Panc1 (cell line): ENCODE measurements at regions not wholly inside any gene's neighbourhood (a gene's known extent, or its start where the extent isn't known, plus 50 kb on each side); places are given as distances from the start of the nearest gene placed in this dataset.

Experiments used
- ATAC-seq: fragments of 200-7000 bp; cut with Tn5 transposase; 2 replicates; pipeline ENCODE4 v1.9.1; 2020; ENCODE audit warnings: mild to moderate bottlenecking, moderate library complexity
- BruUV-seq: library from RNA; stranded (reverse); fragments of 400-500 nt; replicated peaks from 2 replicates; lab custom pipeline; 2021; lab: Mats Ljungman, UMichigan
- CTCF ChIA-PET: fragments of 300-600 bp; sonication (Branson Sonifier 250); formaldehyde crosslinking; loops from one replicate; lab custom pipeline; 2022; ENCODE audit warnings: antibody characterized with exemption; lab: Charles Lee
- POLR2A ChIA-PET: fragments of 300-600 bp; sonication (Branson Sonifier 250); formaldehyde crosslinking; loops from one replicate; lab custom pipeline; 2022; ENCODE audit warnings: antibody characterized with exemption; lab: Charles Lee
- DNase-seq: peaks from one replicate; pipeline ENCODE4 v3.0.0-alpha.2; 2010; ENCODE audit warnings: low read depth, low spot score
- H3K27ac ChIP-seq: 2 replicates; pipeline ENCODE4 v1.5.1; 2011; ENCODE audit warnings: mild to moderate bottlenecking, low read length, inconsistent platforms
- H3K27me3 ChIP-seq: fragments of 200-500 bp; sonication (Bioruptor generic); 2 replicates; pipeline ENCODE4 v1.6.0; 2014; ENCODE audit warnings: low read length, inconsistent platforms; ENCODE audit not compliant: control insufficient read depth, insufficient read depth
- H3K36me3 ChIP-seq: fragments of 200-500 bp; sonication (Bioruptor generic); 2 replicates; pipeline ENCODE4 v1.5.1; 2014; ENCODE audit warnings: inconsistent platforms, mild to moderate bottlenecking, low read length, moderate library complexity; ENCODE audit not compliant: control insufficient read depth, insufficient read depth
- H3K4me1 ChIP-seq: 2 replicates; pipeline ENCODE4 v1.5.1; 2011; ENCODE audit warnings: inconsistent platforms, mild to moderate bottlenecking, low read length, moderate library complexity; ENCODE audit not compliant: control insufficient read depth, insufficient read depth
- H3K4me3 ChIP-seq, 2 experiments: 2 replicates each; pipeline ENCODE4 v1.5.1; 2011 to 2012; ENCODE audit warnings: low read depth in 2 of 2, low read length in 2 of 2, mild to moderate bottlenecking in 2 of 2, inconsistent platforms in 1 of 2, moderate library complexity in 1 of 2
- H3K9me3 ChIP-seq: fragments of 200-500 bp; sonication (Bioruptor generic); 2 replicates; pipeline ENCODE4 v1.5.1; 2014; ENCODE audit warnings: low read depth, mild to moderate bottlenecking, inconsistent platforms, low read length, moderate library complexity; ENCODE audit not compliant: control insufficient read depth, insufficient read depth
- CTCF ChIP-seq: fragments of 450-650 bp; IDR thresholded peaks from 2 replicates; pipeline ENCODE4 v1.5.1; 2017; ENCODE audit warnings: mild to moderate bottlenecking
- POLR2AphosphoS5 ChIP-seq: IDR thresholded peaks from 2 replicates; pipeline ENCODE4 v1.6.1; 2012; ENCODE audit warnings: mild to moderate bottlenecking, low read depth, low read length, moderate library complexity
- REST ChIP-seq, 2 experiments: IDR thresholded peaks; 2 replicates each; pipeline ENCODE4 v1.6.1; 2011 to 2012; ENCODE audit warnings: low read depth in 2 of 2, control low read depth in 1 of 2, low read length in 1 of 2, mild to moderate bottlenecking in 1 of 2, moderate library complexity in 1 of 2; ENCODE audit not compliant: insufficient read depth in 1 of 2
- SIN3A ChIP-seq: IDR thresholded peaks from 2 replicates; pipeline ENCODE4 v1.6.1; 2012; ENCODE audit warnings: low read depth, mild to moderate bottlenecking, low read length, moderate library complexity, borderline replicate concordance; ENCODE audit not compliant: insufficient read depth
- TCF7L2 ChIP-seq: IDR thresholded peaks from 2 replicates; pipeline ENCODE4 v1.6.1; 2011; ENCODE audit warnings: mild to moderate bottlenecking, low read depth, low read length, inconsistent platforms
- in situ Hi-C: cut with HindIII; loops from 2 replicates; pipeline ENCODE4 v1.10.0; 2016; ENCODE audit warnings: low sequenced_read_pairs, low pct_unique_long_range_greater_than_20kb
- intact Hi-C: fragments of 100-400 bp; cut with micrococcal nuclease; formaldehyde crosslinking; loops from one replicate; pipeline ENCODE4 v1.10.0; 2022; ENCODE audit not compliant: unreplicated experiment

- DNase-seq: no peak
- POLR2A ChIA-PET: no interaction called here
- intact Hi-C loops: no loop called here
These were observed 1313.3 kb downstream of the KCNT2 start for GRCh38 chr1:195294911-195295310.

GRCh38 chr1:195278644-195279043, 1329.6 kb downstream of the KCNT2 start:
- H3K27ac ChIP-seq: no peak overlapping the region
- in situ Hi-C loops: no loop called here
- H3K4me1 ChIP-seq: no peaks in the 10 kb centered on the region

More at GRCh38 chr1:195294911-195295310, 1313.3 kb downstream of the KCNT2 start:
- H3K4me1 ChIP-seq: no peaks in the 10 kb centered on the region
- TF ChIP-seq POLR2AphosphoS5 (no peak), TCF7L2 (no peak), CTCF (no peak), REST (IDR thresholded peaks at IDR 0.05; ENCODE audit: insufficient read depth in 1 of 2, low read depth in 2 of 2, low read length in 1 of 2) (no peak), SIN3A (no peak)
- no TSS peak for BruUV-seq
- H3K4me3 ChIP-seq: no peak overlapping the region
- ATAC-seq: no peak
- no peaks in the 10 kb centered on the region for H3K9me3 ChIP-seq
- CTCF ChIA-PET: no interaction called here
- H3K27ac ChIP-seq: no peak overlapping the region
- H3K27me3 ChIP-seq: no peaks in the 10 kb centered on the region
- in situ Hi-C loops: no loop called here
- no peaks in the 10 kb centered on the region; the same call in 1 of the 2 replicates for H3K36me3 ChIP-seq

GRCh38 chr1:195275710-195276109, 1332.5 kb downstream of the KCNT2 start:
- Histone ChIP-seq H3K9me3 (no peaks in the 10 kb centered on the region), H3K36me3 (no peaks in the 10 kb centered on the region), H3K27ac (no peak overlapping the region), H3K4me3 (no peak overlapping the region), H3K27me3 (no peaks in the 10 kb centered on the region), H3K4me1 (no peaks in the 10 kb centered on the region)
- ChIA-PET CTCF (no interaction called here), POLR2A (no interaction called here)
- BruUV-seq: no TSS peak
- no peak for DNase-seq
- no peak for ATAC-seq
- intact Hi-C loops (no loop called here), in situ Hi-C loops (no loop called here)
- TF ChIP-seq CTCF (no peak), SIN3A (no peak), POLR2AphosphoS5 (no peak), REST (IDR thresholded peaks at IDR 0.05; ENCODE audit: insufficient read depth in 1 of 2, low read depth in 2 of 2, low read length in 1 of 2) (no peak), TCF7L2 (no peak)

More at GRCh38 chr1:195278644-195279043, 1329.6 kb downstream of the KCNT2 start:
- ChIA-PET POLR2A (no interaction called here), CTCF (no interaction called here)
- Histone ChIP-seq H3K4me3 (no peak overlapping the region), H3K36me3 (no peaks in the 10 kb centered on the region), H3K27me3 (no peaks in the 10 kb centered on the region), H3K9me3 (no peaks in the 10 kb centered on the region)
- no TSS peak for BruUV-seq
- intact Hi-C loops: no loop called here
- no peak for ATAC-seq
- no peak for DNase-seq
- TF ChIP-seq TCF7L2: no peak
